ENCODE measurements at regions not wholly inside any gene's neighbourhood (a gene's known extent, or its start where the extent isn't known, plus 50 kb on each side); places are given as distances from the start of the nearest gene placed in this dataset.

DNA sequence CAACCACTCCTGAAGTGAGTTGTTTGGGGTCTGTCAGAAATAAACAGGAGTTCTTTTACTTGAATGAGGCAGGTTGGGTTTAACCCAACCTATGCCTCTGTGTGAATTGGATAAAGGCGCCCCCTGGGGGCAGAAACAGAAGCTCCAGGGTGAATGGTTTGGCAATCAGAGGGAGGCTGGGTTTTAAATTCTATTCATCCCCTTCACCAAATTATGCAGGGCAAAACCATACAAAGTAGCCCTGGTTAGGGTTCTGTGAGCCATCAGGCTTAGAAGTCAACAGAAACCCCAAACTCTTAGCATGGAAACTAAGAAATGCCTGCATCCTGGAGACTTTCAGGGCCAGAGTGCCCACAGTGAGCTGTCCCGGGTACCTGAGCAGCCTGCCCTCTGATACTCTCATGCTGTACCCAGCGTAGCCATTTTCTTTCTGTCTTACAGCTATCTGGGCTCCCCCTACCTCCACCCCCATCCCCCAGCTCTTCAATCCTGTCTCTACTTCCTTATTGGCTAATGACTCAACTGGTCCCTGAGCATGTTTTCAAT lies 241.5 kb downstream of the ICOS start:
- DNase-seq, result peak; percentile 20

DNA sequence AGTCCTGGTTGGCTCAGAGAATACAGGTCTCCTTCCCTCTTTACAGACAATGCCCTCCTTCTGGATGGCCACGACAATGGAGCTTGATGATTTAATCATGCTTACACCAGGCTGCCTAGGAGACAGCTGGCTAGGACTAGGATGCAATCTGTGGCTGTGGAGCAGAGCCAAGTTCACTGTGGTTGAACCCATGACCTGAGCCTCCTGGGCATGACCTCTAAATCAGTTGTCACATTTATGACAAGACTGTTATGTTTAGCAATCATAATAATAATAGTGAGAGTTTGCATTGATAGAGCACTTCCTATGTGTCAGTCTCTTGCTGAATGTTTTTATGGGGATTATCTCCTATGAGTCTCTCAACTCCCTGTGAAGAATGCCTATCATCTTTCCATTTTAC lies 244.1 kb downstream of the ICOS start:
- no peak for DNase-seq

- peak; percentile 10 for DNase-seq
Measured at GRCh38 chr2:204183608-204184007, 247.0 kb downstream of the ICOS start.

GRCh38 chr2:204184226-204184625 lies 247.7 kb downstream of the ICOS start:
- no peak for DNase-seq

- DNase-seq, result no peak
Measured at GRCh38 chr2:204187229-204188083, 250.9 kb downstream of the ICOS start.

DNA sequence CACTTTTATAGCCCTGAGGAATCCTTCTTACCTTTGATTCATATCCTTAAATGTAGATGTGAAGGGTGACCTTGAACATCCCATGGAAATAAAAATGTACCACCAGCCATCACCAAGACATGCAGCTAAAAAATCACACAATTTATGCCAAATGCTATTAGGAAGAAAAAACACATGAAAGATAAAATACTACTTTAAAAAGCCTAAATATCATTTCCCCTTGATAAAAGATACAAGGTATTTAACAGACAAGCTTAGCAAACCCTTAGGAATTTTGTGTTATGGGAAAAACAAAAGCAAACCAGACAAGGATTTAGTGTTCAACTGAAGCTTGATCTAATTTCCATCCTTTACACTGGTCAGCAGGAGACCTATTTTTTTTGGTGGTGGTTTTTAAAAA lies 255.0 kb downstream of the ICOS start:
- no peak for DNase-seq

DNA sequence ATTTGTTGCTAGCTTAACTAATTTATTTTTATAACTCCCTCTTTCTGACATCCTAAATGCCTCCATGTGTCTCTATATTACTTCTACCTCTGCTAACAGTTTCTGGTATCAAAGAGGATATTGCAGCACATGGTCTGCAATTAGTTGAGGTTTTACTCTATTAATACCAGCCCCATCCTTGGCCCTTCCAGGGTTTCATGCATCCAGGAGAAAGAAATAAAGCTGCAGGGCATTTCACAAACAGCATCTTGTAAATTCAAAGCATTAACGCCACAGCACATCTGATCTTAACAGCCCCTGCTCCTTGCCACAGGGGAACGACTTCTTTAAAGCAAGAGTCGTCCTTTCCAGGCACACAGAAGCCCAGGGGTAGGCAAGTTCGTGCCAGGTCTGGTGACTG lies 258.9 kb downstream of the ICOS start:
- no peak for DNase-seq

GRCh38 chr2:204197336-204198005 lies 260.9 kb downstream of the ICOS start:
- no peak for DNase-seq

GRCh38 chr2:204199357-204199756 lies 262.8 kb downstream of the ICOS start:
- no peak for DNase-seq

GRCh38 chr2:204201507-204201906 lies 264.9 kb downstream of the ICOS start:
- DNase-seq, result no peak

GRCh38 chr2:204202253-204202652 lies 265.7 kb downstream of the ICOS start:
- DNase-seq, result no peak

GRCh38 chr2:204203704-204204103 lies 267.1 kb downstream of the ICOS start:
- DNase-seq, result no peak

DNA sequence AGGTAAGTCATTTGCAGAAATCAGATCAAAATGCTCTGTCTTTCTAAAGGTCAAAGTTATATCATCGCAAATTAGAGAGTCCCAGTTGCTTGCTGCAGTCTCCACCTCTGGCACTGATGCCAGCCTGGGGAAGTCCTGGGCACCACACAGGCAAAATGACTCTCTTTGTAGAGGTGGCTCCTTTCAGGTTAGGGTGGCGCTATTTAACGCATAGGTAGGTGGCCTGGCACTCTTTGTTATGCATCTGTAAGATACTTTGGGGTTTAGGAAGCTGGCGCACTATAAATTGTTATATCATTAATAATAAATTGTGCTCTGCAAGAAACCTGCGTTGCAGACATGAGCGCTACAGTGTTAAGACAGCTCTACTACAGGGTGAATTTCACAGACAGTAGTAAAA lies 268.5 kb downstream of the ICOS start:
- DNase-seq, result no peak

DNA sequence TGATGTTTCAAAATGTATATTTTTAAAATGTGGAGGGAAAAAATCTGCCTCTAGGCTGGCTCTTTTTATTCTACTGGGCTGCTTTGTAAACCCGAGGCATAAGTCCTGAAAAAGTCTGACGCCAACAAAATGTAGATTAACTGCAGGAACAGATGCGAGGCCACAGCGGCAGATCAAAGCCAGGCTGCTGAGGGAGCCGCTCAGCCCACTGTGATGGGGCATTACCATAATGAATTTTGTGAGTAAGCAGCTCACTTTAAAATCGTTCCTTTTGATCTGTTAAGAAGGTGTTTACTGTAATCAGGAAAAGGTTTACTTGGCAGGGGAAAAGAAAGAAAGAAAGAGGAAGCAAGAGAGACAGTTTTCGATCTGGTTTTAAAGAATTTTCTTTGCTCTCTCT lies 269.0 kb downstream of the ICOS start:
- no peak for DNase-seq

DNA sequence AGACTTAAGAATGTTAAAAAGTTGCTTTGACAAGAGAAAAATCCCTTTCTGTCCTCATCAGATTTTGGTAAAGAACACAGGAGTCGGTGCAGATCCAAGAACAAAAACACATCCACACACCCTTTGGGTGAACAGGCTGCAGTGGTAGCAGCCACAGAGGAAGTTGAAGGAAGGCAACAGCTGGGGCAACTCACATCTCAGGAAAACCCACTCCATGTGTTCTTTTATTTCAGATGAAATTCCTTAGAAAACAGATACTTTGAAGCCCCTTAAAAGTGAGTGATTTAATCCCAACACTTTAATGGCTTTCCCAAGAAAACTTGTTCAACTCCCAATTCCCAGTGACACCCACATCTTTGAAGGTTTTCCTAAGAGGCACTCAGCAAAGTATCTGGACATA lies 271.3 kb downstream of the ICOS start:
- no peak for DNase-seq

- DNase-seq, result no peak
Measured at GRCh38 chr2:204213588-204213987, 277.0 kb downstream of the ICOS start.

GRCh38 chr2:204218040-204218439 lies 281.5 kb downstream of the ICOS start:
- no peak for DNase-seq

GRCh38 chr2:204219196-204219595 lies 282.6 kb downstream of the ICOS start:
- DNase-seq, result no peak

DNA sequence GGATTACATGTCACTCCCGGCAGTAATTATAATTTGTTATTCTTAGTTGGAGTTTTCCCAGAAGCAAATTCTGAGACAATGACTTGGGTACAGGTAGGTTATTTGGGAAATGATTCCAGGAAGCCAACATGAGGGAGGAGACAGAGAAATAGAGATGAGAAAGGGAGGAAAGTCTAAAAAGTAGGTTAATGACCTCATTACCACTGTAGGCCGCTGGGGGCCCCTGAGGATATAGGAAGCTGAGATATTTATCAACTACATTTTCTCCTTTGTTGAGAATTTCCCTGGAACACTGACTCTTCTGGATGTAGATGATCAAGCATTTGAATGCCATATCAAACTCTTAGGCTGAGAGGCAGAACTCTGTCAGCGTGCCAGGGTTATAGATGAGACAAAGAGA lies 284.3 kb downstream of the ICOS start:
- DNase-seq, result no peak

GRCh38 chr2:204223046-204223445 lies 286.5 kb downstream of the ICOS start:
- DNase-seq, result no peak

GRCh38 chr2:204223544-204223943 lies 287.0 kb downstream of the ICOS start:
- DNase-seq, result no peak

- no peak for DNase-seq
Measured at GRCh38 chr2:204225671-204226073, 289.1 kb downstream of the ICOS start.

DNA sequence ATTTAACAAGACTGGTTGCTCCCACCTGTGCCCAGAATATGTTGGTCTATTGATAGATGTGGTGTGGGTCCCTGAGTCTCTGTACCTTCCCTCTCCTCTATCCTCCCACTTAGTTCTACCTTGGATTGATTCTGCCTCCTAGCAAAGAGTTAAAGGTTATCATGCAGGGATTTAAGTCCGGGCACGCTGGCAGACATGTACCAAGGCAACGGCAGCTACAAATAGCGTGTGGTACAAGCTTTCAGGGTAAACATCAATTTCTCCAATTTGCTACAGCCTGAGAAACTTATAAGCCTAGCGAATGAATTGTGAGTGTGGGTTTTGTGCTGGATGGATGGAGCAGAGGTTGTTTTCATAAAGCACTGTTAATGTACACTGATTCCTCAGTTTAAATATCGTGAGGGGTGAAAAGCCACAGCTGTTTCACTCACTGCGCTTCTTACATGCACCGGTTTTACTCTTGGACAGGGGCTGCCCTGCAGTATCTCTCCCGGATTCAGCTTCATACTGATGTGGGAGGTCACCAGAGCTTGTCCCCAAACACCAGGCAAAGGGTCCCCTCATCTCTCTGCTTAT lies 289.8 kb downstream of the ICOS start:
- DNase-seq, result no peak

All from muscle of arm (tissue), 1 donor.